Calu3 (cell line): ENCODE measurements at regions not wholly inside any gene's neighbourhood (a gene's known extent, or its start where the extent isn't known, plus 50 kb on each side); places are given as distances from the start of the nearest gene placed in this dataset.

Experiments used
- BruUV-seq: library from RNA; stranded (reverse); fragments of 400-500 nt; replicated peaks from 2 replicates; lab custom pipeline; 2021; lab: Mats Ljungman, UMichigan
- CTCF ChIA-PET: fragments of 300-600 bp; sonication (Branson Sonifier 250); formaldehyde crosslinking; loops from one replicate; lab custom pipeline; 2022; ENCODE audit warnings: antibody characterized with exemption; lab: Charles Lee
- DNase-seq: peaks from one replicate; pipeline ENCODE4 v3.0.0; 2022
- H3K27ac Mint-ChIP-seq: one replicate; pipeline ENCODE4 v1.8.0; 2022; ENCODE audit warnings: mixed read lengths; ENCODE audit not compliant: unreplicated experiment
- H3K27me3 Mint-ChIP-seq: one replicate; pipeline ENCODE4 v1.8.0; 2022; ENCODE audit warnings: mixed read lengths; ENCODE audit not compliant: unreplicated experiment
- H3K36me3 Mint-ChIP-seq: one replicate; pipeline ENCODE4 v1.8.0; 2022; ENCODE audit warnings: mild to moderate bottlenecking, moderate library complexity, mixed read lengths; ENCODE audit not compliant: insufficient read depth, unreplicated experiment
- H3K4me1 Mint-ChIP-seq: one replicate; pipeline ENCODE4 v1.8.0; 2022; ENCODE audit warnings: mild to moderate bottlenecking, low read depth, mixed read lengths; ENCODE audit not compliant: unreplicated experiment
- H3K4me3 Mint-ChIP-seq: one replicate; pipeline ENCODE4 v1.8.0; 2022; ENCODE audit warnings: mild to moderate bottlenecking, low read depth, moderate library complexity, mixed read lengths; ENCODE audit not compliant: unreplicated experiment
- H3K9me3 Mint-ChIP-seq: one replicate; pipeline ENCODE4 v1.8.0; 2022; ENCODE audit warnings: low read depth, mixed read lengths; ENCODE audit not compliant: unreplicated experiment
- intact Hi-C: fragments of 100-400 bp; cut with micrococcal nuclease; formaldehyde crosslinking; loops from one replicate; pipeline ENCODE4 v1.10.0; 2022; ENCODE audit not compliant: unreplicated experiment
- TF ChIP-seq, protein P1 (sequence below): fragments of 200-600 bp; IDR thresholded peaks from one replicate; pipeline ENCODE4 v1.8.0; 2022; ENCODE audit warnings: antibody characterized with exemption; ENCODE audit not compliant: unreplicated experiment

GRCh38 chrX:13266641-13267345 is 53.1 kb downstream of the ATXN3L start:
- BruUV-seq = no TSS peak
- Mint-ChIP-seq H3K27ac (no peak overlapping the region), H3K4me3 (no peak overlapping the region), H3K27me3 (no peaks in the 10 kb centered on the region), H3K9me3 (no peaks in the 10 kb centered on the region), H3K36me3 (no peaks in the 10 kb centered on the region), H3K4me1 (peaks cover 2% of the 10 kb centered on the region)
- intact Hi-C loops = no loop called here
- no peak for DNase-seq
- CTCF ChIA-PET = no interaction called here
- TF ChIP-seq, protein P1, sequence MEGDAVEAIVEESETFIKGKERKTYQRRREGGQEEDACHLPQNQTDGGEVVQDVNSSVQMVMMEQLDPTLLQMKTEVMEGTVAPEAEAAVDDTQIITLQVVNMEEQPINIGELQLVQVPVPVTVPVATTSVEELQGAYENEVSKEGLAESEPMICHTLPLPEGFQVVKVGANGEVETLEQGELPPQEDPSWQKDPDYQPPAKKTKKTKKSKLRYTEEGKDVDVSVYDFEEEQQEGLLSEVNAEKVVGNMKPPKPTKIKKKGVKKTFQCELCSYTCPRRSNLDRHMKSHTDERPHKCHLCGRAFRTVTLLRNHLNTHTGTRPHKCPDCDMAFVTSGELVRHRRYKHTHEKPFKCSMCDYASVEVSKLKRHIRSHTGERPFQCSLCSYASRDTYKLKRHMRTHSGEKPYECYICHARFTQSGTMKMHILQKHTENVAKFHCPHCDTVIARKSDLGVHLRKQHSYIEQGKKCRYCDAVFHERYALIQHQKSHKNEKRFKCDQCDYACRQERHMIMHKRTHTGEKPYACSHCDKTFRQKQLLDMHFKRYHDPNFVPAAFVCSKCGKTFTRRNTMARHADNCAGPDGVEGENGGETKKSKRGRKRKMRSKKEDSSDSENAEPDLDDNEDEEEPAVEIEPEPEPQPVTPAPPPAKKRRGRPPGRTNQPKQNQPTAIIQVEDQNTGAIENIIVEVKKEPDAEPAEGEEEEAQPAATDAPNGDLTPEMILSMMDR = no peak

GRCh38 chrX:13265549-13266132 is 54.2 kb downstream of the ATXN3L start:
- H3K4me1 Mint-ChIP-seq = no peaks in the 10 kb centered on the region
- no peaks in the 10 kb centered on the region for H3K9me3 Mint-ChIP-seq
- intact Hi-C loops = no loop called here
- no peaks in the 10 kb centered on the region for H3K27me3 Mint-ChIP-seq
- no peak overlapping the region for H3K27ac Mint-ChIP-seq
- H3K36me3 Mint-ChIP-seq = no peaks in the 10 kb centered on the region
- no peak overlapping the region for H3K4me3 Mint-ChIP-seq
- DNase-seq = no peak
- CTCF ChIA-PET = no interaction called here
- TF ChIP-seq, protein P1 = no peak
- no TSS peak for BruUV-seq

GRCh38 chrX:13265111-13265510 is 54.7 kb downstream of the ATXN3L start:
- BruUV-seq = no TSS peak
- TF ChIP-seq, protein P1 = no peak
- Mint-ChIP-seq H3K27me3 (no peaks in the 10 kb centered on the region), H3K4me1 (no peaks in the 10 kb centered on the region), H3K4me3 (no peak overlapping the region), H3K27ac (no peak overlapping the region), H3K36me3 (no peaks in the 10 kb centered on the region), H3K9me3 (no peaks in the 10 kb centered on the region)
- CTCF ChIA-PET = no interaction called here
- intact Hi-C loops = no loop called here
- no peak for DNase-seq

- no peak for DNase-seq
These were observed 56.1 kb downstream of the ATXN3L start for GRCh38 chrX:13263560-13264251.

More at GRCh38 chrX:13263560-13264251, 56.1 kb downstream of the ATXN3L start:
- Mint-ChIP-seq H3K9me3 (no peaks in the 10 kb centered on the region), H3K36me3 (no peaks in the 10 kb centered on the region), H3K27ac (no peak overlapping the region), H3K27me3 (no peaks in the 10 kb centered on the region), H3K4me3 (no peak overlapping the region), H3K4me1 (no peaks in the 10 kb centered on the region)
- CTCF ChIA-PET = no interaction called here
- TF ChIP-seq, protein P1 = no peak
- BruUV-seq = no TSS peak
- intact Hi-C loops = no loop called here
